GM12892 (cell line): ENCODE measurements at regions not wholly inside any gene's neighbourhood (a gene's known extent, or its start where the extent isn't known, plus 50 kb on each side); places are given as distances from the start of the nearest gene placed in this dataset.

ENCODE experiments used
- DNase-seq: peaks from one replicate; pipeline ENCODE4 v3.0.0; 2011; ENCODE audit not compliant: insufficient read length
- FAIRE-seq: peaks from 2 replicates; lab custom pipeline; 2011; peaks lifted over from hg19 to GRCh38; lab: Jason Lieb, UNC
- POLR2A ChIP-seq: IDR thresholded peaks from 2 replicates; pipeline ENCODE4 v1.6.1; 2011; ENCODE audit warnings: low read depth, low read length, control low read depth
- POLR2AphosphoS5 ChIP-seq: IDR thresholded peaks from 2 replicates; pipeline ENCODE4 v1.6.1; 2011; ENCODE audit warnings: low read depth, low read length, control low read depth
- TAF1 ChIP-seq: IDR thresholded peaks from 2 replicates; pipeline ENCODE4 v1.6.1; 2011; ENCODE audit warnings: low read depth, mild to moderate bottlenecking, control low read depth, low read length, borderline replicate concordance

- DNase-seq (no peak), FAIRE-seq (no peak)
- TF ChIP-seq TAF1: no peak
- TF ChIP-seq POLR2A: no peak
- TF ChIP-seq POLR2AphosphoS5: no peak
Observed at GRCh38 chr10:53130337-53130736, 357.8 kb upstream of the MBL2 start.

- FAIRE-seq (no peak), DNase-seq (no peak)
- TF ChIP-seq POLR2AphosphoS5: no peak
- no peak for TF ChIP-seq POLR2A
- TF ChIP-seq TAF1: no peak
Observed at GRCh38 chr10:53127686-53128085, 355.1 kb upstream of the MBL2 start.

DNA sequence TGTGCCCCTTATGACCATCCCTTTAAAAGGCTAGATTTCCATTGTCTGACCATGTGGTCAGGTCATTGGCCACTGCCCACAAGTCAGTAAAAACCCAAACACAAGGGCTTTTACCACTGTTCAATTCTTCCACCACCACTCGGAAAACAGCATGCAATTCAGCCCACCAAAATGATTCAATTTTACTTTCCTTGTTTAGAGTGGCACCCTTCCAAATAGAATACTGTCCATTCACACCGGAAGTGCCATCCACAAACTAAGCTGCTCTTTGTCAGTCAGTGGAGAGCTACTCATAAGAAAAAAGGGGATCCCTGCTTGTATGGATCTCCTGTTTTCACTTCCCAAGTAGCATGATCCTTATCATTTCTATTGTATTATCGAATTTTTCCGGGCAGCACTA lies 350.7 kb upstream of the MBL2 start:
- TF ChIP-seq TAF1: no peak
- TF ChIP-seq POLR2AphosphoS5: no peak
- no peak for TF ChIP-seq POLR2A
- DNase-seq: no peak

GRCh38 chr10:53122281-53122680 lies 349.7 kb upstream of the MBL2 start:
- no peak for DNase-seq
- TF ChIP-seq TAF1: no peak
- no peak for TF ChIP-seq POLR2AphosphoS5
- no peak for TF ChIP-seq POLR2A
- no peak for FAIRE-seq

More for the DNA sequence above, 350.7 kb upstream of the MBL2 start:
- FAIRE-seq: no peak

- DNase-seq (no peak), FAIRE-seq (no peak)
- no peak for TF ChIP-seq POLR2AphosphoS5
- TF ChIP-seq POLR2A: no peak
- TF ChIP-seq TAF1: no peak
Observed at GRCh38 chr10:53115660-53116059, 343.1 kb upstream of the MBL2 start.

GRCh38 chr10:53111529-53111928 lies 338.9 kb upstream of the MBL2 start:
- TF ChIP-seq POLR2A (no peak), POLR2AphosphoS5 (no peak), TAF1 (no peak)
- no peak for DNase-seq
- no peak for FAIRE-seq

DNA sequence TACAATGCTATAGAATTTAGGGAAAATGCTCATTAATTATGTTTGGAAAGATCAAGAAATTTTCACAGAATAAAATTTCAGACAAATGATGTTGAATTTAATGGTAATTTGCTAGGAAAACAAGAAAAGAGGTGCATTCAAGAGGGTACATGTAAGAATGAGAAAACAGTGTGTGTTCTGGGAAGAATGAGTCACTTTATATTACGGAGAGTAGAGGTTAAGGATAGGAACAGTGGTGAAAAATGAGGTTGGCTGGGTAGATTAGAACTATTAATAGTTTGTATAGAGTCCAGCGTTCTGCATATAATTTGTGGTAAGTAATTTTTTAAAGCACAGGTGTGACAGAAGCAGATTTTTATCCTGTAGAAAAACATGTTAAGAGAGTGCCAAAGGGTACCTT lies 336.7 kb upstream of the MBL2 start:
- TF ChIP-seq POLR2A (no peak), TAF1 (no peak), POLR2AphosphoS5 (no peak)
- peak; percentile 38 for FAIRE-seq

GRCh38 chr10:53108317-53108934 lies 335.8 kb upstream of the MBL2 start:
- DNase-seq (no peak), FAIRE-seq (no peak)
- TF ChIP-seq TAF1: no peak
- TF ChIP-seq POLR2AphosphoS5: no peak
- TF ChIP-seq POLR2A: no peak

More for the DNA sequence above, 336.7 kb upstream of the MBL2 start:
- no peak for DNase-seq

- no peak for TF ChIP-seq POLR2AphosphoS5
- TF ChIP-seq TAF1: no peak
- no peak for TF ChIP-seq POLR2A
- no peak for FAIRE-seq
- no peak for DNase-seq
Observed at GRCh38 chr10:53107711-53108110, 335.1 kb upstream of the MBL2 start.

DNA sequence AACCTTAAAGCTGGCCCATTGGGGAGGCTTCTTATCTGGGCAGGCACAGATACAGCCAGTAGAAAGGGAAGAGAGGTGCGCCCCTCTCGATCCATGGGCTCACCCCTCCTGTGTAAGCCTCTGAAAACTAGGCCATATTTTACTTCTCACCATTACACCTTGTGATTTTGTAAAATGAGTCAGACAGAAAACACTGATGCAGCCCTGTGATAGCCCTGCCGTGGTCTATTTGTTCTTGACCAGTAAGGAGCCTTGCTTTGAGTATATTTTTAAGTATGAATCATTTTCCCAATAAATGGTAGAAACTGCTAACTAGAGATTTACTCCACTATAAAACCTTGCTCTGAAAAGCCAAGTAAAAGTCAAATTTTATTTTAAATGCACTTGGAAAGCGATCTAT lies 329.8 kb upstream of the MBL2 start:
- FAIRE-seq (no peak), DNase-seq (no peak)
- TF ChIP-seq POLR2A (no peak), TAF1 (no peak), POLR2AphosphoS5 (no peak)

GRCh38 chr10:53093878-53094277 lies 321.3 kb upstream of the MBL2 start:
- DNase-seq (no peak), FAIRE-seq (peak; percentile 58)
- TF ChIP-seq POLR2A (no peak), POLR2AphosphoS5 (no peak), TAF1 (no peak)

DNA sequence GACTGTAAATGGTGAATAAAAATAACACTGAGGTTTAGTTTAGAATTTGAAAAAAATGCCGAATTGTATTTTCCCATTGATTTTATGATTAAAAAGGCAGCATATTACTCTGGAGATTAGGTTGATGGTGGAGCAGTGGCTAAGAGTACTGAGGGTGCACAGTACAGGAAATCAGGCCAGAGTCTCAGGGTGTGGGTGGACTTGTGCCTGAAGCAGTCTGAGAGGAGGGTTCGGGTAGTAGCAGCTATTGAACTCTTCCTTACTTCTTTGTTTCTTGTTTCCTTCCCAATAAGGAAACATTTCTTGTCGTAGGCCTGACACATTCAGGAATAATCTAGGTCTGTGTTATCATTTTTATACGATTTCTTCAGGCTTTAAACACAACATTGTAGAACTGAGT lies 319.0 kb upstream of the MBL2 start:
- TF ChIP-seq POLR2AphosphoS5: no peak
- TF ChIP-seq POLR2A: no peak
- no peak for TF ChIP-seq TAF1
- no peak for DNase-seq
- FAIRE-seq: no peak

DNA sequence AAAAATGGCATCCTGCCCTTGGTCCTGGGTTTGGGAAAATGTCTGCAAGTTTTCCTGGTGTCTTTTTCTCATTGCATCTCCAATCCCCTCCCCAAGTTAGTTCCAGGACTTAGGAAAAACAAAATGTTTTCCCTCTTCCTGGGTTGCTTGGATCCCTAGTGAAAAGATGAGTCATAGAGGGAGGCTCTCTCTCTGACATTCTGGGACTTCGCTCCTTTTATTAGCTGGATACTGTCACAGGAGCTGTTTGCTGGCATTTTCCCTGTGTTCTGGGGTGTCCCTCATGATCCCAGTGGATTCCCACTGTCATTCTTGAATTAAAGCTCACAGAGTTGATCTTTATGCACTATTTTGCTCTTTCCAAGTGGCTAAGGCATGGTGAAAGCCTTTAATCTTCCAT lies 316.4 kb upstream of the MBL2 start:
- DNase-seq (no peak), FAIRE-seq (no peak)
- no peak for TF ChIP-seq TAF1
- no peak for TF ChIP-seq POLR2A
- no peak for TF ChIP-seq POLR2AphosphoS5
